ENCODE measurements at regions not wholly inside any gene's neighbourhood (a gene's known extent, or its start where the extent isn't known, plus 50 kb on each side); places are given as distances from the start of the nearest gene placed in this dataset.

DNA sequence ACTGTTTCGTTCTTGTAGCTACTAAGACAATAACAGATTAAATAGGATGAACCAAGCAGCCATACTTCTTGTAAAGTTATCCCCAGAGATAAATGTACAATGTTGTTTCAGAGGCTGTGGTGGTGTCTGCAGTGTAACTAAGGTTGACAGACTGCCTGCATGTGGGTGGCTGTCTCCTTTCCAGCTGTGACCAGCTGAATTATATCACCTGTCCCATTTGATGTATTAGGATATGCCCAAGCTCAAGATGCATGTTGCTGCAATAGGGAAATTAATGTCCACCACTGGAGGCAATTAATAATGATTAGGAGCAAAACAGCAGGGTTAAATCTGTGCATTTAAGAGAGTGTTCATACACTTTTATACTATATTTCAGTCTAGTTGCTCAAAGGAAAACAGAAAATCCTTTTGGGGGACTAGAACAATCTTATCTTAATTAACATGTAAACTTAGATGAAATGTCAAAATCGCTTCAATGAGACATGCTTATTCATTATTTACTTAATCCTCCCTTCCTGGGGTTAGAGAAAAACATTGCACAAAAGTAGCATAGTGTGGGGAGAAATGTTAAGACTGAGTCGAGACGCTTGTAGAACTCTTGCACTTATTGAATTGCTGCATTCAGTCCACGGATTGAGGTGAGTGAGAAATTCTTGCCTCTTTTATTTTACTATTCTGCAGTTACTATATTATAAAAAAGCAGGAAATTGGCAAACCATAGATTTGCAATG lies 269.0 kb downstream of the SNX10 start:
- no peak for DNase-seq

DNA sequence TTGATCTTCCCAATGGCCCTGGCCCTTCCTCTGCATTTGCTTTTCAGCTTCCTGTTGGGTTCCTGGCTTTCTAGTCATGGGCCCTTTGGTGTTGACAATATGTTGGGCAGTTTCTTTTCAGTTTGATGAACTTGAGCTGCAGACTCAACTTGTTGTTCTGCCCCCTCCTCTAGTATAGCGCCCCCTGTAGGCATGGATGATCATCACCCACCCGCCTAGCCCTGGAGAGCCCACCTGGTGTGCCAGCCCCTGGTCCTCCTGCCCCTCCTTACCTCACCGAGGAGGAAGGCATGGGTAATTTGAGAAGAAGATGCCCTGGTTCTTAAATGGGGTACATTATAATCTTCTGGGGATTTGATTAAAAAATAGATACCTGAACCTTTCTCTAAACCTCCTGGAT lies 271.2 kb downstream of the SNX10 start:
- no peak for DNase-seq

DNA sequence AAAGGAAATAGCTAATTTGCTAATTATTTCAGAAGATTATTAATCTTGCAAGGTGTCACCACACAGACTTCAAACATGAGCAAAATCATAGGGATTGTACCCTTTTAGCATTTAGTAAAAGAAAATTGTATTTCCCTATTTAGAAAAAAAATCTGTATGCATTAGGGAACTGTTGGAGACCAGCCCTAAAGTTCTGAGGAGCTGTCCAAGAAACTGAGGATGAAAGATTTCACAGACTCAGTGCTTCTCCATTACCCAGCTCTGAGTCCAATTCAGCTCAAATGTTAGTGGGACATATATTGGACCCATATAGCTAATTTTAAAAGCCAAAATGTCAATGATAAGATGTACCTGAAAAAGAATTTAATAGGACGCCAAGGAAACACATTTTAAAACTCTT lies 271.7 kb downstream of the SNX10 start:
- DNase-seq = no peak

DNA sequence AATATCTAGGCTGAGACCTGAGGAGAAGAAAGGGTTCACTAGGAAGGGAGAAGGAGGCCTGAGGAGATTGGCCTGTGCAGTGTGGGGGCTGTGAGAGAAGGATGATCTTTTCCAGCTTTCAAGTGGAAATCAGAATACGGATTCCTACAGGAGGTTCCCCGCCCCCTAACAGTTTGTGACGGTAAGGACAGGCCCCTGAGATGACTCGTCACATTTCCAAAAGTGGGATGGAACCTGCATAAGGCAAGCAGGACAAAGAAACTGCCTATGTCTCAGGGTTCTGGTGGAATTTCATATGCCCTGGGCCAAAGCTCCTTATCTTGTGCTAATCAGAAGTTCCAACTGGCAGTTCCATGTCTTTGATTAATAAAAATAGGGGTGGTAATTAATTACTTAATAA lies 275.6 kb downstream of the SNX10 start:
- DNase-seq = no peak

DNA sequence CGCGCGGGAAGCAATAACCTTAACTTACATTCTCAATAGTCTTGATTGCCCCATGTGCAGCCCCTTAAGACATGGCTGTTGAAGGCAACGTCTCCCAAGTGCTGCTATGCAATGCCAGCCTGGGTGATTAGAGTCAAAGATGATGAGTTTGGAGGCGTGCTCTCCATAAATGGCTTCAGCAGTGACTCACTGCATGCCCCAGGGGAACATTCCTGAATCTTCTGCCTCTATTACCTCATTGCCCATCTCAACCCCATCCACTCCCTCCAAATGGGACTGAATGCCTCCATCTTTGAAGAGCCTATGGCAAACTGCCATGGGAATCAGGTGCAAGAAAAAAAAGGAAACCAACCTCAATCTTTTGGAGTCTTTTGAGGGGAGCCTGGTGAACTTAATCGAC lies 282.8 kb downstream of the SNX10 start:
- no peak for DNase-seq

DNA sequence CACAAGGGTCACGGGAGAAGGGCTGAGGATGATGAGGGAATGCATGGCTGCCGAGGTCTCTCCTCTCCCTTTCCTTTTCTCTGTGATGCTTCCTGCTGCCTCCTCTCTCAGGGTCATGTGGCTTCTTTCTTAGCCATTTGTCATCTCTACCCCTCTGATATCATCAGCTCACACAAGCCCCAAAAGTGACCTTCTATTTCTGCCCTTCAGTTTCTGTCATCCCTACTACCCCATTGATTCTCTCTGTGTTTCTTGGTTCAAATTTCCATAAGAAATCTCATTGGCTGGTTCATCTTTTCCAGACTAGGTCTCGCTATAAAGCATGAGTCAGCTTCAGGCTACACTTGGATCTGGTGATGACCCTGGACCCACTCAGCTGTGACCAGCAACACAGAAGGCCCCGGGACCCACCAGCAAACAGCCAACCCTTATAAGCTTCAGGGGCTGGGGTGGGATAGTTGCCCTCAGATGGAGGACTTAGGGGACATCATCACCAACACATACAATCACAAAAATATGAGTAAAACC lies 284.3 kb downstream of the SKAP2 start:
- no peak for DNase-seq

DNA sequence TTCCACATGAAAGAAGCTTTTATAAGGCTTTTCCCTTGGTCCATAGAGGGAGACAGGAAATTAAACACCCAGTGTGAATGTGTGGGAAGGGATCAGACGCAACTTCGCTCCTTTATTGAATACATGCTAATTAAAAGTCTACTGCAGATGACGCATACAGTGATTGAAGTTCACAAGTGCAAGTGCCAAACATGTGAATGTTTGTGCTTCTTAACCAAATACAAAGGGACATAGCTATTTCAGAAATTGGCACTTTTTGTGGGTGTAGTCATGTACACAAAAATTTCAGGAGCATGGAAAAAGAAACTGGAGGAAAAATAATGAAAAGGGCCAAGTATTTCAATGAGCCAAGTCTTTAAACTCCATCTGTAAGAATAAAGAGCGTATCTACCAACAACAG lies 283.7 kb downstream of the SKAP2 start:
- no peak for DNase-seq

DNA sequence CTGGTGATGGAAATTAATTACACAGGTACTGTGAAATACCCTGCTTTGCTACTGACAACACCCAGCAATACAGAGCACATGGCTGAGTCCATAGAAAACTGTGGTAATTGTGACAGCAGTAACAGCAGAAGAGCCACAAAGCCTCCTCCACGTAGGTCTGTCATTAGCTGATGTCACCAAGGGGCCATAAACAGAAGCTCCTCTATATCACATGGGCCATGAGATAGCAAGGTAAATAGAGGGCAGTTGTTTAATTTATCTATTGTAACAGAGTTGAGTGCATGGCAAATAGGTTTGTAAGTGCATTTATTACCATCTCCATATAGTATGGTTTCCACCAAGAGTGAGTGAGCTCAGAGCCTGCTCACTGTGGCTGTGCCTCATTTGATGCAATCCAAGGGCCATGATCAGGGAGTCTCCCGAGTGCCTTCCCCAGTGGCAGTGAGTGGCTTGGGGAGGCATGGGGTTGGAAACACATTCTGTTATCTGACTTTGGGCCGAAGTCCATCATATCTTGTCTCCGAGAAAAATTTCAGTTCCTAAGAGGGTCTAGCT lies 281.2 kb downstream of the SKAP2 start:
- no peak for DNase-seq

DNA sequence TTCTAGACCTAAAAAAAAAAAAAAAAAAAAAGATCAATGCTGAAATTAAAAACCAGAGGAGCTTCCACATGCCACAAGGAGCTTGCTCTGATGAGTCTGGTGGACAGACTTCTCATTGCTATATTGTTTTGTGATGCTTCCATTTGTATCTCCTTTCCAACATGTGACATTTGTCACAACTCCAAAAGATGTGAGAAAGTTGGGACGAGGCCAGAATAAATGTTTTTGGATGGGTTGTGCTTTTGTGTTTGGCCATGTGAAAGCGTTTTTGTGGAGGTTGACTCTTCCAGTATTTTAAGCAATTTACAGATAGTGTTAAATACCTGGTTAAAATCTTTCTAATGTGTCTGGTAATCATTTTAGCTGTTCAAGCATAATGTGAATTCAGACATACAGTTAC lies 280.1 kb downstream of the SKAP2 start:
- DNase-seq = no peak

DNA sequence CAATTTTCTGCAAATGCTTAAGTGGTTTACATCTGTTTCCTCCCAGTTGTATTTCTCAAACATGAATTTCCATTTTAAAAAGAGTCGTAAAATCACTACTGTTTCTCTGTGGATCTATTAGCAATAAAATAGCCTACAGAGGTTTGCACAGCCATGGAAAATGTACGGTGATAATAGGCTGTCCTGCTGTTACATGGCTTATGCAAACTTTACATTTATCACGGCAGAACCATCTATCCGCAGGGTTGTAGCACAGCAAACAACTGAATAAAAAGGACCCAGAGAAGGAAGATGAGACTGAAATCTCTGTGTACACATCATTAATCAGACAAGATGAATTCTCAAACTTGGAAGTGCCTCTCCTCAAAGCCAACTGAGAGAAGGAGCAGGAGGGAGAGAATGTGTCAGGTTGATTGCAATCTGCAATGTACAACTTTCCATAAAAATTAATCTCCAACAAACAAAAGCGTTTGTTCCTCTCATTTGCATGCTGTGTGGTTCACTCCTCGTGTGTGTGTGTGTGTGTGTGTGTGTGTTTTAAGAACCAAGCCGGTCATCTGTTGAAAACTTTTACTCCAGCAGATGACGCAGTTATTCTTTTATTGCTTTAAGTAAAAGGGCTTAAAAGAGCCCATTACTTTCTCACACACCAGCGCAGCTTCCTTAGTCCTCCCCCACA lies 279.3 kb downstream of the SKAP2 start:
- no peak for DNase-seq

DNA sequence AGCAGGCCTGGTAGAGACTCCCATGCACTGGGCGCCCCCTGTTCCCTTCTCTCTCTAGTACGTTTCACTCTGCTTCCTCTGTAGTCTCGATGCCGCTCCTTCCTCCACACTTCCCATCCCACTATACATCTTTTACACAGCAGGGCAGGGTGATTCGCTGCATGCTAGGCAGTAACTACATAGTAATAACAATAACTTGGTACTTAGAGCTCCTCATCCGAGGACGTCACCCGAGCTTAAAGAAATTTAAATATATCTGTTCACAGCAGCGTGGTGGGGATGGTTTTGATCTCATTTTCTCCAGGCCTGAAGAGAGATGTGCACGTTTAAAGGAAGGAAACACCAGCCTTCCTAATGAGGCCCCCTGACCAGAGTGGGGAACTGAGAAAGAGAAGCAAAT lies 276.9 kb downstream of the SKAP2 start:
- DNase-seq = no peak

DNA sequence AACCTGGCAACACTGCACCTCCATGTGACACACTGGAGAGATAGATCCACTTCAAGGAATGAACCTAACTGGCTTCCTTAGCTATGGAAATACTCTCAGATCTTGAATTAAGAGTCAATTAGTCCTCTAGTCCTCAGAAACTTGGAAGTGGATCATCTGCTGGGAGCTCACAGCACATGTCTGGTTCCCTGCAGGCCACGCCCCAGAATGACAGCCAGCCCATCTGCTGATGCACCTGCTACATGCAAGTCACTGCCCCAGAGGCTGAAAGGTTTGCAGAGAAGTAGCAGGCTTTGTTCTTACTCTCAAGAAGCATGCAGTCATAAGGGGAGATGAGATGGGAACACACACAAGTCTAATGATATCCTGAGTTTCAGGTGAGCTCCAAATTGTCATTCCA lies 275.9 kb downstream of the SKAP2 start:
- DNase-seq = no peak

DNA sequence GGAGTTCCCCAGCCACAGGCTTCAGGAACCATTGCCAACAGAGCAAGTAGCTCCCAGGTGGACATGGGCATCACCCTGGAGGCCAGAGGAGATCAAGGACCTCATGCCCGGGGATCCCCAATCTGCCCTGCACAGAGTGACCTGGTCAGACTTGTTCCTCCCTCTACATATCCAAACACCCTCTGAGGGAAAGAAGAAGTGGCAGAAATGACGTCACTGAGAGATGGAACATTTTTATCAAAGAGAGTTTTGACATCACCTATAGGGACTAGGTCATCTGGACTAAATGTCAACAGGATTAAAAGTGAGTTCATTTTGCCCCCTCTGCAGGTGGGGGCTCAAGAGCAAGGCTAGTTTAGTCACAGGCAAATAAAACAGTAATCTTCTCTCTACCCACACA lies 273.7 kb downstream of the SKAP2 start:
- no peak for DNase-seq

DNA sequence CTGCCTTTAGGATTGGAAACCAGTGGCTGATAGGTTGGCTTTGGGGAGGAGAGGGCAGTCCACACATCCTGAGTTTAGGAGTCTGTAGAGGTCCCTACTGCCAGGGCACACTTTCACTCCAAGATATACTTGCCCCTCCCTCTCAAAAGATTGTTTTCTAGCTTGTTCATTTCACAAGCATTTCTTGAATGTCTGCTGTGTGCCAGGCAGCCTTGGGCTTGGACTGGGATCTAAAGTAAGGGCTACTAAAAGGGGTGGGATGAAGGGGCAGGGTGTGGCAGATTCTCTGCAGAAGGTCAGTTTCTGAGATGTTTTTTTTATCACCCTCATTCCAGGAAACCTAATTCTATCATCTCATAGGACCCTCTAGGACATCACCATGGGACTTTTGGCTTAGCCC lies 272.4 kb downstream of the SKAP2 start:
- no peak for DNase-seq

DNA sequence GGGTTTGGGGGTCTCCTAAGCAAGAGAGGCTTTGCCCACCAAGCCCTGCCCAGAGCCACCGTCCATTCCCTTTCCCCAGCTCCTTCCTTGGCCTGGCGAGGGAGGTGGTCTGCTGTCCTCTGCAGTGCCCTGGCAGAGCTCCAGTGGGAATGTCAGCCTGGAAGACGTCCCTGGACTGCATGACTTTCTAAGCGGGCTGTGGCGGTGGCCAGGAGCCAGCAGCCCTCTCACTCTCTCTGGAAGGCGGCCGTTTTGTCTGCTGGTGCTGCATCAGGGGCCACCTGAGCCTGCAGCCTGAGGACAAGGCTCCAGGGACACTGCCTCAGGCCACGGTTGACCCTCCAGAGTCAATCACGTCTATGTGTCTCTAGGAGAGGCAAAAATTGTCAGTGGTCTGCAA lies 271.0 kb downstream of the SKAP2 start:
- DNase-seq = no peak

DNA sequence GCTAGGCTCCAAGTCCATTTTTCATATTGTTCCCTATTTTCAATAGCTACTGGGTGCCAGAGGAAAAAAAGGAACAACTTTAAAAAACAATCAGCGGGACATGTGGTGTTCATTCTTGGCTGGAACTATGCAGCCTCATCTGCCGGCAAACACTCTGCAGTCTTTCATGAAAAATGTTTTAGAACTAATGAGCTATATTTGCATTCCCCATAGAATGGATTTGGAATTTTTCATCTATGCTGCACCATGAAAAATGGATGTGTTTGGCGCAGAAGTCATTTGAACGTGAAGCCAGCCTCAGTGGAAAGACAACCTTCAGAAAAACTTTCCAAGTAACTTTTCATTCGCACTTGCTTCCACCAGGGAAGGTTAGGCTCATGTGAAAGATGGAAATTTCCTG lies 270.5 kb downstream of the SKAP2 start:
- no peak for DNase-seq

DNA sequence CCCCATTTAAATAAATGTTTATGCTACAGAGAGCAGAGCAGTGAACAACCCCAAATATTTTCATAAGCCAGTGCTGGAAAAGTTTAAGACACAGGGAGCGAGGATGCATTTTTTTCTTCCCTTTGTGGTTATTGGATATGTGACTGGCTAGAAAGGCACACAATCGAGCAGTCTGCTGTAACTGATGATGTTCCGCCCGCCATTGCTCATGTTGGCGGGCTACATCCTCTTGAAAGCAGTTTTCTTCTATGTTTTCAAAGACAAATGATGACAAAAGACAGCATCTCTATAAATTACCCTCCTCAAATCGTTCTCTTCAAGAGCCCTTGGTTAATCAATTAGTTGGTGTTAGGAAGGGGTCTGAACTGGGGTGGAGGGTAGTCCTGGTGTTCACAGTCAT lies 269.8 kb downstream of the SKAP2 start:
- DNase-seq = no peak

DNA sequence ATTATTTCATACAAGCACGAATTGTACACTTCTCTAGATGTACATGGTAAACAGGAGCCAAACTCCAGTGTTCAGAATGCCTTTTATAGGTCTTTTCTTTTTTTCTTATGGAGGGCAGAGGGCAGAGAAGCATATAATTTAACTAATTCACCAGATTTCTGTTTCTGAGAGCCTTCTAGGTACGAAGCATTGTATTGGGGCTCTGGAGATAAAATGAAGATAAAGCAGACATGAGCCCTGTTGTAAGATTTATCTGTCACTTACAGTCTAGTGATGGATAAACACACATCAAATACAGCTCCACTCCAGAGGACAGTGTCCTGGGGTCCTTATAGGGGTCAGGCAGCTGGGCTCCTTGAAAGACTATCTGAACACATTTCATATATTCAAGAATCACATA lies 265.5 kb downstream of the SKAP2 start:
- no peak for DNase-seq

DNA sequence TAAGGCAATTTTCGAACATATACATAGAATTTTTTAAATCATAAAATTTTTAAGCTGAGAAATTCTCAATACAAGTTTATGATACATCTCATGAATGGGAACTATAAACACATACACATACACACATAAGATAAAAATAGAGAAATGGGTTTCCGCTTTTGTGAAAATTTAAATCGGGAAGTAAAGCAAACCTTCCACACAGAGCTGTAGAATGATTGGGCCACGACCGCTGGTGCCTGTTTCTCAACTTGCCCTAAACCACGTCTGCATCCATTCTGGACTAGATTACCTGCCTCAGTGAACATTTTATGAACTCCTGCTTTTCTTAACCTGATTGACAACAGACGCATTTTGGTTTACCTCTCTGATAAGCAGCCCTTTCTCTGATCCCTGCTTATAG lies 264.4 kb downstream of the SKAP2 start:
- DNase-seq = no peak

DNA sequence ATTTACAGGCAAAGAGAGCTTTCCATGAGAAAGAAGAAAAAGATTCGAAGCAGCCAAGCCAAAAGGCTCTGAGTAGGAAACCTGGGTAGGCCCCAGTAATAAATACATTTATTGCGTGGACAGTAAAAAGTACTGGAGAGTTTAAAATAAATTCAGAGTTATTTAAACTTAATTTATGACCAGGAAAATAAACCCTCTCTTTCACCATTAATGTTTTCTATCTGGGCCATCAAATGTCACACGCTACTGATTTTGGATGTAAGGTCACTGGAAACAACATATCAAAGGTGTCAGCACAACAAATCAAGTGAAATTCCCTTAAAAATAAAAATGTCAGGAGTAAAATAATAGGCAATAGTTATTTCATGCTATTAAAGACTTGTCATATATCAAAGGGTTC lies 264.0 kb downstream of the SKAP2 start:
- DNase-seq = no peak

DNA sequence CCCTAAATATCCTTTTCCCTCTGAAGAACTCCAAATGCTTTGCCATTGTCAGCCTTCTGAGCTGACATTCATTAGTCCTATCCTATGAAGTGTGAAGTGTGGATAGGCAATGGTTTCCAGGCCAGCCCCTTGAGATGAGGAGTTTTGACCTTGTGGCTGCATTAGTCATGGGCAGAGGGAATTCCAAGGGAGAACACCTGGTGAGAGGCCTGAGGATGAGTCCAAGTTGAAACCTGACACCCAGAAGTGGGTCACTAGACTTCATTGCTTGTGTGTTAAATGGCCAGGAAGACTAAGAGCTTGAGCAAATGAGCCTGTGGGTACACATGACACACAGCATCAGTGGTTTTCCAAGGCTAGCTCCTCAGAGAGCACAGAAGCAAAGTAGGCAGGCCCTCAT lies 260.8 kb downstream of the SKAP2 start:
- no peak for DNase-seq

DNA sequence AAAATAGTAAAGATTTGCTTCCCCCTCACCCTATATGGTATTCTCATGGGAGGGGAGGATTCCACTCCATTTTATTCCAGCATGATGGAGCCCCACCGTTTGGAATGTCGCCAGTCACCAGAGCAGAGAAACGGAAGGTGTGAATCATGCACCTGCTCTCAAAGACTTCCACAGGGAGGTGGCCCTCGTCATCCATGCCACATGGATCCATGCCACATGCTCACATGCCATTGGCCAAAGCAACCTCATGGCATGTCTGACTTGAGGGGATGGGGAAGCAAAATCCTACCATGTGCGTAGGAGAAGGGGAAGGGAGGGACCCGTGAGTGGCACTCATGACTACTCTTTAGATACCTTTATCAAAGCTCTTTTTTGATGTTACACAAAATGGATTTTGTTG lies 256.0 kb downstream of the SKAP2 start:
- no peak for DNase-seq

DNA sequence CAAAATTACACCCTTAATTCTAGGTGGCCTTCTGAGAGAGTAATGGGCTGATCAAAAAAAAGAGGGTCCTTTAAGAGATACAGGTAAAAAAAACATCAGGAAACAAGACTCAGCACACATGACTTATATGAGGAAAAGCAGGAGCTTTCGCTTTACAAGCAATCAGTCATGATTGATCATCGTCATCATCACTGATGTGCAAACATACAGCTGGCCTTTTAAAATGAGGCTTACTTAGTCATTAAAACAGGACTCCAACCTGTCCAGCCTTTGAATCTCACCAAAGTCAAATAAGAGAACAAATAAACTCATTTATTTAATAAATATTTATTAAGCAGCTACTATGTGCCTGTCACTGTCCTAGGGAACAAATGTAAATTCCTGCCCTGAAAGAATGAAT lies 255.3 kb downstream of the SKAP2 start:
- no peak for DNase-seq

DNA sequence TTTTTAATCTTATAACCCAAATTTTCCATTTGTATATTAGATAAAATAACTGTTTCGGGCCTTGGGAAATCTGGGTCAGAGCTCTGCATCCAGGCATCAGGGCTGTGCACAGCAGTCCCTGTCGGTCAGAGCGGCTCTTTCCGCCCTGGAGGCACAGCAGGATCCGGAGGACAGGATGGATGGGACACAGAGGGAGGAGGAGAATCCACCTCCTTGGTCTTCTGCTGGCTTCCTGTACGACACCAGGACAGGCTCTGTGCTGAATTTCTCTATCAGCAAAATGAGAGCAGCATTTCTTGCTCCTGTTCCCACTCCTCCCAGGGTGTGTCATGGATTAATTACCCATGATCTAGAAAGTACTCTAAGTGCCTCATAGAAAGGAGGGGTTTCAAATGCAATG lies 254.9 kb downstream of the SKAP2 start:
- DNase-seq = no peak

DNA sequence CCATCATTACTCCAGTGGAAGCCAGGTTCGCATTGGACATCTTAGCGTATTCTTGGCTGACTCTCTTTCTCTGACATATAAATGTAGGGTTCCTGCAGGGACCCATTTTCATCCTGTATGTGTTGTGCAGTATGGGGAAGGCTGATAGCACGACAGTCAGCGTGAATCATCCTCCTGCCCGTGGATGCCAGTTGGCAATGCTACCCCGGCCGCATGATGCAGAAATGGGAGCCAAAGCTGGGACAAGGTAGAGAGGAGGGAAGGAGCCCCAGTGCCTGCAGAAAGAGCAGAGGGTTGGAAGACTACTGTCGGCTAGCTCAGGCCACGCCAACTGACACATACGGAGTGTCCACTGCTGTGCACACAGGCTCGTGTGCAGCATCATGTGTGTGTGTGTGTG lies 251.6 kb downstream of the SKAP2 start:
- no peak for DNase-seq

Measured in GF-D8 (cell line).